ENCODE measurements at regions not wholly inside any gene's neighbourhood (a gene's known extent, or its start where the extent isn't known, plus 50 kb on each side); places are given as distances from the start of the nearest gene placed in this dataset.
"Not testable (repeated sequence)": the region's sequence is repeated elsewhere in the genome, so short reads cannot be mapped to it uniquely, and the experiment has no call there.

DNA sequence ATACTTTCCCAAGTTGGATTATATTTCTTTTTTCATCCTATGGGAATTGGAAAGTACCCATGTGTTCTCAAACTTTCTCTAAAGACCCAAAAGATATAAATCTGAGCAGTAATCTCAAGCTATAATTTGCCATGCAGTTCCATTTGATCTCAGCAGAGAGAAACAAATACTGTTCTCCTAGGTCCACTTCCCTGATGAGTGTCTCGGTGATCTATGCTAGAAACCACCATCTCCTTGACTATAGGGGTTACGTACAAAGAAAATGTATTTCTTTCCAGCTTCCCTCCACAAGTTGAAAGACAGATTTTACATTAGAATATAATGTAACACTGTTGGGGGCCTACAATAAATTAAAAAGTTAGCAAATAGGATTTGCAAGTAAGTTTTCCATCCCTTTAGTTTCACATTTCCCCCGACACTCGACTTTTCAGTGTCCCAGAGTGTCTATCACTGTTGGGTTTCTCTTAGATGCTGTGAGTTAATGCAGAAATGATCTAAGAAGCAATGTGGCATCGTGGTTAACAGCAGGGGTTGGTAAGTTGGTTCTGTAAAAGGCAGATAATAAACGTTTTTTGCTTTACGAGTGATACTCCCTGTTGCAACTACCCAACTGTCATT, 465.1 kb upstream of the CFAP20DC start:
- no peak for DNase-seq (ENCODE audit: low read depth)
- H3K4me3 ChIP-seq (ENCODE audit: low read depth, low read length): no peak overlapping the region

DNA sequence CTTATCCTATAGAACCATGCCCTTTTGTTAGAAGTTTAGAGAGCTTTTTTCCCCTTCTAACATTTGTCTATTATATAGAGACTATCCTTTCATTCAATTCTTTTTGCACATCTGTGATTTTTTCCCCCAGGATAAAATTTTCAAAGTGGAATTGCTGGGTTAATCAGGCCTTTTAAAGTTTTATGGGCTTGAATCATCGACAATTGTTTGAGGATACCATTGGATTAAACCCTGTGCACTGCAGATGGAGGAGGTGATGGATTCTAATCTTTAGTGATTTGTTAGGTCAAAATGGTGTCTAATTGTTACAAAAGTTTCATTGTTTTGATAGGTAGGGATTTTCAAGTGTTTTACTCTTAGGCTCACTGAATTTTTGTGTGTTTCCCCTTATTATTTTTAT, 463.7 kb upstream of the CFAP20DC start:
- no peak overlapping the region for H3K4me3 ChIP-seq (ENCODE audit: low read depth, low read length)
- DNase-seq (ENCODE audit: low read depth): no peak

DNA sequence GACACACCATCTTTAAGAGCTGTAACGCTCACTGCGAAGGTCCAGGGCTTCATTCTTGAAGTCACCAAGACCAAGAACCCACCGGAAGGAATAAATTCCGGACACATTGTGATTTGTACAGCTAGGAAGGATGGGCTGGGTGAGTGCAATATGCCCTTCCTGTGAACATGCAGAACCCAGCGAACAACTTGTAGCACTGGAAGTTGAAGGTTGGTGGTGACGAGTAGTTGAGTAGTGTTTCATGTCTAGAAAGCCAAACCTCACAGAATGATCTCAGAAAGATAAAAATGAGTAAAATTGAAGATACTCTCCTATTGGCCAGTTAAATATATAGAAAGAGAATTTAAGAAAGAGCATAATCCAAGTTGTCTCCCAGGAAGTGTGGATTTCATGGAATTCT, 462.2 kb upstream of the CFAP20DC start:
- H3K4me3 ChIP-seq (ENCODE audit: low read depth, low read length): no peak overlapping the region
- DNase-seq (ENCODE audit: low read depth): no peak

DNA sequence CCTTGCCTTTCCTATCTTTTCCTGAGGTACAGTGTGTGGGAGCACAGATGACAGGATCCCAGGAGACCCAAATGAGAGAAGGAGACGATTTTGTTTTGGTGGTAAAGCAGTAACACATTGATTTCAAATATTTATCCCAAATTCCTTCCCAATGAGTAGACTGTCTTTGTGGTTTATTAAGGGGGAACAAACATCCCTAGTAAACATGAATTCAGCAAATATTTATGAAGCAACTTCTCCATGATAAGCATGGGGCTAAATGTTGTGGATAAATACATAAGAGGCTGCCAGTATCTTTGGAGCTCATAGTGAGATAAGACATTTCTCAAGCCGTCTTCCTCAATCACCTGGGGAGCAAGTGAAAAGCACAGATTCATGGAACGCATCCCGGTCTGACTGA, 460.8 kb upstream of the CFAP20DC start:
- no peak for DNase-seq (ENCODE audit: low read depth)
- no peak overlapping the region for H3K4me3 ChIP-seq (ENCODE audit: low read depth, low read length)

DNA sequence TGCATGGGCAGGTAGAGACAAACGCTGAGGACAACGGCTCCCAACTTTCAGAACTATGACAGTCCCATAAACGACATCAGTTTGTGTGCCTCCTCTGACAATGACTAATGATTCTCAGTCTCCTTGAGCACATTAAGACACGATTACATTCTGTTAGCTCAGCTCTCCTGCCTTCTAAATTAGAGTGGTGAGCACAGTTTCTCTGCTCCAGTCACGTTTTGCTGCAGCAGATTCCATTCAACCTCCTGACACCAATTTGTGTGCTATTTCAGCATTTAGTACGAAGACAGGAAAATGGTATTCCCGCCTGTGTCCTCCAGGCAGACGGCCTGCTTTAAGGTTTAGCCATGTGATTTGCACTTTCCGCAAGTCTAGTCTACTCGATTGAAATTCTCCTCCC, 458.4 kb upstream of the CFAP20DC start:
- no peak overlapping the region for H3K4me3 ChIP-seq (ENCODE audit: low read depth, low read length)
- no peak for DNase-seq (ENCODE audit: low read depth)

DNA sequence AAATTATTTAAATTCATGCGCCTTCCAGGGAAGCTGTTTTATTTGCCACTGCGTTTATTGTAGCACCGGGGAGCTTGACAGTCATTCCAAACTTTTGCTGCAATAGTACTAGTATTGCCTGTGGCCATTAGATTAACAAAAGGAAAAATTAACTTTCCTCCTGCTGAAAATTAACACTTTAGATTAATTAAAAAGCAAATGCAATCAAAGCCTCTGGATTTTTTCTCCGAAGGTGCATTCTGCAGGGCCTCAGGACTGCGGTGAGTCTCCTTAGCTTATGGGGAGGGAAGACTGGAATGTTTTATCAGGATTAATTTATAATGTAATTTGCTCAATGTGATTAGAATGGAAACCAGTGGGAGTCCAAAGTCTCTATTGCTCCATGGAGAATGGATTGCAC, 456.4 kb upstream of the CFAP20DC start:
- no peak for DNase-seq (ENCODE audit: low read depth)
- no peak overlapping the region for H3K4me3 ChIP-seq (ENCODE audit: low read depth, low read length)

DNA sequence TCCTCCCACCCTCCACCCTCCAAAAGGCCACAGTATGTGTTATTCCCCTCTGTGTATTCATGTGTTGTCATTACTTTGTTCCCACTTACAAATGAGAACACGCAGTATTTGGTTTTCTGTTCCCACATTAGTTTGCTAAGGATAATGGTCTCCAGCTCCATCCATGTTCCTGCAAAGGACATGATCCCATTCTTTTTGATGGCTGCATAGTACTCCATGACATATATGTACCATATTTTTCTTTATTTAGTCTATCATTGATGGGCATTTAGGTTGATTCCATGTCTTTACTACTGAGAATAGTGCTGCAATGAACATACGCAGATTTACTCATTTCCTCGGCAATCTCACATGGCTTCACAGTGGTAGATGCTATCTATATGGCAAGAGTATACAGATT, 453.6 kb upstream of the CFAP20DC start:
- no peak overlapping the region for H3K4me3 ChIP-seq (ENCODE audit: low read depth, low read length)
- no peak for DNase-seq (ENCODE audit: low read depth)

DNA sequence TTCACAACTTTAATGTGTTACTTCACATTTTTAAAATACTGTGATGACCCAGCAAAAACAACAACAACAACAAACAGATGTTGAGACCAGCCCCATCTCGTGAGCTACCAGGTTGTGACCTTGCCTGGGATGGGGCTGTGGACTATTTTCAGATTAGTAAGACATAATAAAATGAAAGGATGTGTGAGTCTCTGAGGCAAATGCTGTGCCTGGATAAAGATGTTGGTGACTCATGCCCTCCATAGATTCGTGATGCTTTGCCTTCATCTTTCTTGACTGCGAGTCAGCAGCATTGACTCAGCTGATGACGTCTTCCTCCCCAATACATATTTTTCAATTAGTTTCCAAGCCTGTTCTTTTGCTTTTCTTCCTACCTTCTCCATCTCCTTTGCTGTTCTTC, 453.0 kb upstream of the CFAP20DC start:
- DNase-seq (ENCODE audit: low read depth): peak; percentile 75
- H3K4me3 ChIP-seq (ENCODE audit: low read depth, low read length): no peak overlapping the region

DNA sequence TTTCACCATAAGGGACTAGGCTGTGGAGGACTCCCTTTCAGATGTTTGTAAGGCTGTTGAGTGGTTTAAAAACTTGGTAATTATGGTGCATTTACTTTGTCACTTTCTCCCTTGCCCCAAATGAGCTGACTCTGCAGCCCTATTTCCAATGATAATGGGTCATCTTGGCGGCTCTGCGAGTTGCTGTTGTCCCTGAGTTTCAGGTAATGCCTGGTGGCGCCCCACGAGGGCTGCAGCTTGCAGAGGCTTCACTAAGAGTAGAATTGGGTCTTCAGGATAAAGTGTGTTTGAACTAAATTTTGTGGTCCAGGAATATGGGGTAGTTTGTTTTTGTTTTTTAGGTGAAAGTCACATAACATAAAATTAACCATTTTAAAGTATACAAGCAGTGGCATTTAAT, 450.1 kb upstream of the CFAP20DC start:
- DNase-seq (ENCODE audit: low read depth): no peak
- no peak overlapping the region for H3K4me3 ChIP-seq (ENCODE audit: low read depth, low read length)

DNA sequence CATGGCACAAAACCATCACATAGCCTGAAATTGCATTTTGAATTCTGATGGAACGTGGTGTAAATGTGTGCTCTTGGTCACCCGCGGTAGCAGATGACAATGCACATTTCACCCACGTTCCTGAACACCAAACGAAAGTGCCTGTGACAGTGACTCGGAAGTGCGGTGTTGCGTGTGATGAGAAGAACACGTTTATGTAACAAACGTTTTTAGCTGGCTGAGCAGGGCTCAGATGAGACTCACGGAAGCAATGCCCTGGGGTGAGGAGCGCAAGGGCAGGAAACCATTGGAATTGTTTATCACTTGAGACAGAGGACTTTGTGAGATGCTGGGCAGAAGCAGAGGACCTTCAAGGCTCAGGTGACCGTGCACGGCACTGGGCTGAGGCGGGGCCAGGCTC, 449.2 kb upstream of the CFAP20DC start:
- no peak overlapping the region for H3K4me3 ChIP-seq (ENCODE audit: low read depth, low read length)
- DNase-seq (ENCODE audit: low read depth): no peak

DNA sequence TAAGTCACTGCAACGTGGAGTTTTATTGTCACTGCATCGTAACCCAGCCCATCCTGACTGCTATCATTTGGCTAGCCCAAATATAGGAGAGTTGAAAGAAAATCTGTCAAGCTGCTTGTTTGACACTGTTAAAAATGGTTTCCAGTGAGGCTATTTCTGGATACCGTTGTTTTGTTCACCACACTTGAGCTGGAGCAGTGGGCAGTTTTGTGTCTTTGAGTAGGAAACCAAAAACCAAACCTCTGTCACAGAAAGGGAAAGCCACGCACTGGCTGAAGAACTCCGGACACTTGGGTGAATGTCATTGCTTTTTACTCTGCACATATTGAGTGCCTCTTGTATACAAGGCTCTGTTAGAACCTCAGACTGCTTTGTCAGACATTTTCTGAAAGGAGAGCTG, 446.4 kb upstream of the CFAP20DC start:
- H3K4me3 ChIP-seq (ENCODE audit: low read depth, low read length): no peak overlapping the region
- no peak for DNase-seq (ENCODE audit: low read depth)

DNA sequence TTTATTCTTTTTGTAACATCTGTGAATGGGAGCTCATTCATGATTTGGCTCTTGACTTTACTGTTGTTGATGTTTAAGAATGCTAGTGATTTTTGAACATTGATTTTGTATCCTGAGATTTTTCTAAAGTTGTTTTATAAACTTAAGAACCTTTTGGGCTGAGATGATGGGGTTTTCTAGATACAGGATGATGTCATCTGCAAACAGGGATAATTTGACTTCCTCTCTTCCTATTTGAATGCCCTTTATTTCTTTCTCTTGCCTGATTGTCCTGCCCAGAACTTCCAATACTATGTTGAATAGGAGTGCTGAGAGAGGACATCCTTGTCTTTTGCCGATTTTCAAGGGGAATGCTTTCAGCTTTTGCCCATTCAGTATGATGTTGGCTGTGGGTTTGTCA, 445.1 kb upstream of the CFAP20DC start:
- not testable (repeated sequence) for H3K4me3 ChIP-seq (ENCODE audit: low read depth, low read length); DNase-seq (ENCODE audit: low read depth)

DNA sequence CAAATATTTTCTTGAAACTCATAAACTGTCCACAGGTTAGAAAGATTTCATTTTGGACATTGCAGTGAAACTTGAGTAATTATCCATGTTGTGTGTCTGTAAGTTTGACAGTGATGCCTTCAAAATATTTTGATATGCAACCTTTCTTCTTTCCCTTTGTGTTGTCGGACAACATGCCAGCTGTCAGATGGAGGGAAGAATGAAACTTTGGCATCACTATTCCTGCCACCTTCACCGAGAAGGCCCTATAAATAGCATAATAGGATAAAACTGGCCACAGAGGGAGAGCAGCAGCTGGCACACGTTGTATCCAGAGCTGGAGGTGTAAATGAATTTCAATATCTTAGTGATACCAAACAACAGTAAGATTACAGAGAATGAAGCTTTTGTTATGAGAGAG, 436.7 kb upstream of the CFAP20DC start:
- no peak for DNase-seq (ENCODE audit: low read depth)
- H3K4me3 ChIP-seq (ENCODE audit: low read depth, low read length): no peak overlapping the region

DNA sequence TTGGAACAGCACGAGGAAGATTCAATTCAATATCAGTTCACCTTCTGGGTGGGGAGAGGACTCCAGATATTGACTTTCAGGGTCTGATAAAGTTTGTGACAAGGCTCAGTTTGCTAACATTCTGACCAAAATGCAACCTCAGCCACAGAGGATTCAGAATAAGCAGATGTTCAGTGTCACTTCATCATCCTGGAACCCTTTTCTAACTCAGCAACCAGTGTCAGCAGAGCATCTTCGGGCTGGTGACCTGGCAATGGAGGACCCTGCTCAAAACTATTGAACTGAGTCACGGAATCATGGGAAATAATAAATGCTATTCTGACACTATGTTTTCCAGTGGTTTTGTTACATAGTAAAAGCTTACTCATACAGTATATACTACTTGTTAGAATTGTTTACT, 433.4 kb upstream of the CFAP20DC start:
- no peak for DNase-seq (ENCODE audit: low read depth)
- no peak overlapping the region for H3K4me3 ChIP-seq (ENCODE audit: low read depth, low read length)

DNA sequence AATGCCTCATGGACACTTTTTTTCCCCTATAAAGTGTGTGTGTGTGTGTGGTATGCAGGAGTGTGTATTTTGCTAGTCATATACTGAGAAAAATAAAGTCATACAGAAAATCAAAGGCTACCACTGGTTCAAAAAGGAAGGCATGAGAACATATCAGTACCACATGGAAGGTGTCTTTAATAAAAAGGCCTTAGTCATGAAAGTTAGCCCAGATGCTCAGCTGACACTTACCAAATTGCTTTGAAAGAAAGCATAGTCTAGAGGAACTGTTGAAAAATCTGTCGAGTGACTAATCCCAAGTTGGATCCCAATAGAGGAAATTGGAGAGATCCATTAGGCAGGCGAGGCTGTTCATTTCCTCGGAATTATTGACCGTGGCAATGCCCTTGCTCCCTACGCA, 432.9 kb upstream of the CFAP20DC start:
- peak; percentile 4 for DNase-seq (ENCODE audit: low read depth)
- no peak overlapping the region for H3K4me3 ChIP-seq (ENCODE audit: low read depth, low read length)

DNA sequence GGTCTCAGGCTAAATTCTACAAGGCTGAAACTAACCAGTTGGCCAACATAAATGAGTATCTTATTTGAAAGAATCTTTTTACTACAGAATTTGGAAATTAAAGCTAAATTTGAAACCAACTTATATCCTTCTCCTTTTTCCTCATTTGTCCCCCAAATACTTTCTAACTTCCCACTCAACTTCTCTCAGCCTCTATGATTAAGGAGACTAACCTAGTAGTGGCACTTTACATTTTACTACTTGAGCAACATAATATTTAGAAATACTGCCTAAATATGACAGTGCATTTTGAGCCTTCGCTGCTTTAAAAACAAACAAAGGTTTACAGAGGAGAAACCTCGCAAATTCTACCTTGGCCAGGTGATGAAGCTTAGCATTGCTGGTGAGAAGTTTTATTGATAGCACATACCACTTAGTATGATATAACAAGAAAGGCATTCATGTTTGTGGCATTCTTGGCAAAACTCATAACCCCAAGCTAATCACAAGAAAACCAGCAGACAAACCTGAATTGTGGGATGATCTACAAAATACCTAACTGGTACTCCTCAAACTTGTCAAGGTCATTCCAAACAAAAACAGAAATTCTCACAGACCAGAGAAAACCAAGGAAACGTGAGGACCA, 432.1 kb upstream of the CFAP20DC start:
- no peak overlapping the region for H3K4me3 ChIP-seq (ENCODE audit: low read depth, low read length)
- DNase-seq (ENCODE audit: low read depth): no peak

DNA sequence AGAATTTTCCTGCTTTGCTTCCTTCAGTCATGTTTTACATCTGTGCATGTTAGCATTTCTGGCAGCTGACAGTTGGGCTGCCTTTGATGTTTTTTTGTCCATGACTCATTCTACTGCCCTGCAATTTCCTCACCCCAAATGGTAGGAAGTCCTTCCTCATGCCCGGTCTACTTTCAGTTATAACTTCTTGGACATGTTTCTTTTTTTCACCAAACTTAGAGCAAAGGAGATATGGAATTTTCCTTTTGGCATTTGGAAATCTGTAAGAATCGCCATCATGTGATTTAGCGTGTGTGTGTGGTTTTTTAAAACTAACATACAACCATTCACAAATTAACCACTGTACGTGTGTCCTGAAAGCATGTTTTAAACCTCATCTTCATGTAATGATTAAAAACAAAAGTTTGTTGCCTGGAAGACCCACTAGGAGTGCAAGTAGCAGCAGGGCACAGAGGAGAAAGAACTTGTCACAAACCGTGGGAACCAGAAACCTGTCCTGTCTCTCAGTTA, 430.7 kb upstream of the CFAP20DC start:
- peak; percentile 44 for DNase-seq (ENCODE audit: low read depth)
- no peak overlapping the region for H3K4me3 ChIP-seq (ENCODE audit: low read depth, low read length)

DNA sequence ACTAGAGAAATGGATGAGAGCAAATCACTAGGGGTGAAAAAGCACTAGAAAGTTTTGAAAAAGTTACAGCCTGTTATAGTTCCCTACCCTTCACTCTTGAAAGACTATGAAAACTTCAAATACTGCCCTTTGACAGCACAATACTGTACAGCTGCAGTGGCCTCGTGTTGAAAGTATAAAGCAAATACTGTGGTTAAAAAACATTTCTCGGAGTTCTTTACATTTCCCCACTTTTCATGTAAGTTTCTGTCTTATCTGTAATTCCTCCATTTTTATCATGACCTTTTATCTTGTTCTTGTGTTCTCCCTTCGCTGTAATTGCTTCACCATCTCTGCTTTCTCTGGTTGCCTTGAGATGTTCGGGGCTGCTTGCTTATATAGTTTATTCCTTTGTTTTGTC, 423.8 kb upstream of the CFAP20DC start:
- no peak for DNase-seq (ENCODE audit: low read depth)
- H3K4me3 ChIP-seq (ENCODE audit: low read depth, low read length): no peak overlapping the region

DNA sequence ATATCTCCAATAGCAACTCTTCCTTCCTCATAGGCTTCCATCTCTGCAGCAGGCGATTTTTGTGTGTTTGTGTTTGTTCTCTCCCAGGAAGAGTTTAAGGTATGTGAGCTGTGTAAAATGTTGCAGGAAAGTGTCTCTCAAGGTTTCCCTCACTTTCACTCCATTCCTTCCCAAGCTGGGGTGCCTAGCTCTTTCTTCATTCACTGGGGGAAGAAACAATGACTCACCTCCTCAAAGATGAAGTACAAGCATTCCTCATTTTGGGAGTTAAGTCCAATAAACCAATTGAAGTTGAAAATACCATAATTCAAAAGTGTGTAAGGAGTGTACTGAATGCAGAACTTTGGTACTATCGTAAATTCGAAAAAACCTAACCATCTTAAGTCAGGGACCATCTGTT, 422.7 kb upstream of the CFAP20DC start:
- H3K4me3 ChIP-seq (ENCODE audit: low read depth, low read length): no peak overlapping the region
- DNase-seq (ENCODE audit: low read depth): no peak

DNA sequence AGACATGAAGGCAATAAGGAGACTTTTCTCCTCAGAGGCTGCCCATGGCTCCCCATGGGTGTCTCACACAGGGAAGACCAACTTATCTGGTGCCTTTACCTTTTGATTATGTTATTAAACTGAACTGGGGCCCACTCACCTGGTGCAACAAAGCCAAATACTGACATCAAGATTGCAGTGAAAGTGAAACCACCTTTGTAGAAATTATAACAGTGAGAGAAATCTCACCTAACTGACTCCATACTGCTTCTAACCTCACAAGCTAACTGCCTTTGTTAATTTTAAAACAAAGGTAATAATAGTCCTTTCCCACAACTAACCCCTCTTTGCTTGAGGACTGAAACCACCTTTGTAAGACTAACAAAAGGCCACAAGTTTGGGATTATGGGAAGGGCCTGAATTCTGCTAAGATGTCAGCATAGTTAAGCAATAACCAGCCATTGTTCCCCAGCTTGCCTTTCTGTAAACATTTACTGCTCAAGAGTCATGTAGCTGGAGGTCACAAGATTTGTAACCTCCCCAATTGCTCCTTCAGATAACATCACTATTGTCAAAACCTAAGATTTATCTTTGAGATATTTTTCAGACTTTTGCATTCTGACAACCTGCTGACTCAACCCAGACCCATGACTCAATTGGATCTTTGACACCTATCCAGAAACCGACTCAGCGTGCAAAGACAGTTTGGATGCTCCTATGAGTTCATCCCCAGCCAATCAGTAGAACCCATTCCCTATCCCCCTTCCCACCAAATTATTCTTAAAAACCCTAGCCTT, 420.3 kb upstream of the CFAP20DC start:
- DNase-seq (ENCODE audit: low read depth): no peak
- no peak overlapping the region for H3K4me3 ChIP-seq (ENCODE audit: low read depth, low read length)

DNA sequence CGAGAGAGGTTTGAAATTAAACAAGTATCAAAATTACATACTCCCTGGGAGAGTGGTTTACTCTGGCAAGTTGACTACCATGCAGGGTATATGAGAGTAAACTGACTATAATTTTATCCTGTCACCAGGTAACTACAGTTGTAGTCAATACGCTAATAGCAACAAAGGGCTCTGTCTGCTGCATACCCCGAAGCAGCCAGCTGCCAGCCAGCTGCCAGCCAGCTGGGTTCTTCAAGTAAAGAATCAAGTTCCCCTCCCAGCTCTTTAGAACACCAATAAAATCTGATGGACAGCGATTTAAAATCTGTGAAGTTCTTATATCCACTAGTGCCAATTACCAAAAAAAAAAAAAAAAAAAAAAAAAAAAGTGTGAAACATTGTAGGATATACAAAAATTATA, 417.7 kb upstream of the CFAP20DC start:
- DNase-seq (ENCODE audit: low read depth): no peak
- no peak overlapping the region for H3K4me3 ChIP-seq (ENCODE audit: low read depth, low read length)

All from skeletal muscle cell (primary cell).